Omental fat pad (tissue), 3 donors: ENCODE measurements at regions not wholly inside any gene's neighbourhood (a gene's known extent, or its start where the extent isn't known, plus 50 kb on each side); places are given as distances from the start of the nearest gene placed in this dataset.

Experiments used
- ATAC-seq: fragments of 150-250 bp; one replicate; pipeline ENCODE4 v1.9.1; 2016; ENCODE audit warnings: mild to moderate bottlenecking, moderate library complexity; ENCODE audit not compliant: low FRiP score
- DNase-seq: peaks from one replicate; pipeline ENCODE4 v3.0.0-alpha.2; 2019; ENCODE audit warnings: low spot score
- CTCF ChIP-seq, 3 donors: fragments of 450-650 bp; IDR thresholded peaks; one replicate each; pipeline ENCODE4 v1.5.1; 2016 to 2017; ENCODE audit warnings: antibody characterized with exemption in 3 of 3, mild to moderate bottlenecking in 3 of 3, moderate library complexity in 2 of 3

GRCh38 chr12:131458048-131458374 lies 252.9 kb upstream of the SFSWAP start:
- DNase-seq, result no peak
- no peak for TF ChIP-seq CTCF (IDR thresholded peaks at IDR 0.05)
- no peak for ATAC-seq

GRCh38 chr12:131458931-131459772 lies 251.7 kb upstream of the SFSWAP start:
- no peak for ATAC-seq
- DNase-seq, result no peak
- TF ChIP-seq CTCF (IDR thresholded peaks at IDR 0.05), result no peak

GRCh38 chr12:131459773-131460365 lies 251.0 kb upstream of the SFSWAP start:
- ATAC-seq (no peak), DNase-seq (no peak)
- TF ChIP-seq CTCF (IDR thresholded peaks at IDR 0.05), result no peak

GRCh38 chr12:131460520-131460919 lies 250.4 kb upstream of the SFSWAP start:
- DNase-seq, result no peak
- TF ChIP-seq CTCF (IDR thresholded peaks at IDR 0.05), result no peak
- no peak for ATAC-seq

GRCh38 chr12:131461096-131461495 lies 249.8 kb upstream of the SFSWAP start:
- no peak for ATAC-seq
- no peak for TF ChIP-seq CTCF (IDR thresholded peaks at IDR 0.05)
- no peak for DNase-seq

- ATAC-seq (no peak), DNase-seq (no peak)
- TF ChIP-seq CTCF (IDR thresholded peaks at IDR 0.05), result no peak
Observed at GRCh38 chr12:131463174-131463573, 247.7 kb upstream of the SFSWAP start.

GRCh38 chr12:131464081-131464480 lies 246.8 kb upstream of the SFSWAP start:
- no peak for ATAC-seq
- DNase-seq, result no peak
- no peak for TF ChIP-seq CTCF (IDR thresholded peaks at IDR 0.05)
